HL-60 (cell line): ENCODE measurements at regions not wholly inside any gene's neighbourhood (a gene's known extent, or its start where the extent isn't known, plus 50 kb on each side); places are given as distances from the start of the nearest gene placed in this dataset.

Source experiments
- DNase-seq, 2 experiments: peaks; one replicate each; pipeline ENCODE4 v3.0.0-alpha.2; 2010 to 2020; ENCODE audit warnings: low read depth in 1 of 2, low spot score in 1 of 2
- H3K27ac ChIP-seq: fragments of 250-450 bp; sonication (Bioruptor Pico); replicated peaks from 2 replicates; pipeline ENCODE4 v1.5.1; 2020; ENCODE audit warnings: mild to moderate bottlenecking, moderate library complexity
- H3K27me3 ChIP-seq: fragments of 250-450 bp; sonication (Bioruptor Pico); 2 replicates; pipeline ENCODE4 v1.5.1; 2021; ENCODE audit warnings: mild to moderate bottlenecking, moderate library complexity; ENCODE audit not compliant: insufficient read depth, poor library complexity, severe bottlenecking
- H3K4me3 ChIP-seq: replicated peaks from 2 replicates; pipeline ENCODE4 v1.5.1; 2011; ENCODE audit warnings: mild to moderate bottlenecking, control low read depth, low read length; ENCODE audit not compliant: insufficient read depth
- GABPA ChIP-seq: IDR thresholded peaks from 2 replicates; pipeline ENCODE4 v1.6.1; 2012; ENCODE audit warnings: low read depth
- POLR2AphosphoS5 ChIP-seq: IDR thresholded peaks from 2 replicates; pipeline ENCODE4 v1.6.1; 2012; ENCODE audit warnings: low read depth
- SPI1 ChIP-seq: IDR thresholded peaks from 2 replicates; pipeline ENCODE4 v1.6.1; 2012; ENCODE audit warnings: low read depth, mild to moderate bottlenecking, borderline replicate concordance
- TF ChIP-seq, protein P1 (sequence below): IDR thresholded peaks from one replicate; pipeline ENCODE4 v1.5.1; 2011; ENCODE audit warnings: low read length, control low read depth, inconsistent platforms; ENCODE audit not compliant: insufficient read depth
- TF ChIP-seq, protein P2 (sequence below): IDR thresholded peaks from 2 replicates; pipeline ENCODE4 v1.6.1; 2012; ENCODE audit warnings: low read depth; ENCODE audit not compliant: insufficient replicate concordance

DNA sequence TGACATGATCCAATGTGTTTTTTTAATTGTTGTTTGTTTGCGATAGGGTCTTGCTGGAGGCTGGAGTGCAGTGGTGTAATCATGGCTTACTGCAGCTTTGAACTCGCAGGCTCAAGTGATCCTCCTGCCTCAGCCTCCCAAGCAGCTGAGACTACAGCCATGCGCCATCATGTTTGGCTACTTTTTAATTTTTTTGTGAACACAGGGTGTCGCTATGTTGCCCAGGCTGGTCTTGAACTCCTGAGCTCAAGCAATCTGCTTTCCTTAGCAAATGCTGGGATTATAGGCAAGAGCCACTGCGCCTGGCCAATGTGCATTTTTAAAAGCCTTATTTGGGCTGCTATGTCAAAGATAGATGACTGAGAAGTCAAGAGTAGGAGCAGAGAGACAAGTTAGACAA lies 123.0 kb downstream of the EDEM1 start:
- no peaks in the 10 kb centered on the region for H3K27me3 ChIP-seq
- no peak for DNase-seq
- H3K4me3 ChIP-seq, result no peak overlapping the region
- H3K27ac ChIP-seq, result no peak overlapping the region
- TF ChIP-seq POLR2AphosphoS5 (no peak), SPI1 (no peak), GABPA (no peak)
- TF ChIP-seq, protein P1, sequence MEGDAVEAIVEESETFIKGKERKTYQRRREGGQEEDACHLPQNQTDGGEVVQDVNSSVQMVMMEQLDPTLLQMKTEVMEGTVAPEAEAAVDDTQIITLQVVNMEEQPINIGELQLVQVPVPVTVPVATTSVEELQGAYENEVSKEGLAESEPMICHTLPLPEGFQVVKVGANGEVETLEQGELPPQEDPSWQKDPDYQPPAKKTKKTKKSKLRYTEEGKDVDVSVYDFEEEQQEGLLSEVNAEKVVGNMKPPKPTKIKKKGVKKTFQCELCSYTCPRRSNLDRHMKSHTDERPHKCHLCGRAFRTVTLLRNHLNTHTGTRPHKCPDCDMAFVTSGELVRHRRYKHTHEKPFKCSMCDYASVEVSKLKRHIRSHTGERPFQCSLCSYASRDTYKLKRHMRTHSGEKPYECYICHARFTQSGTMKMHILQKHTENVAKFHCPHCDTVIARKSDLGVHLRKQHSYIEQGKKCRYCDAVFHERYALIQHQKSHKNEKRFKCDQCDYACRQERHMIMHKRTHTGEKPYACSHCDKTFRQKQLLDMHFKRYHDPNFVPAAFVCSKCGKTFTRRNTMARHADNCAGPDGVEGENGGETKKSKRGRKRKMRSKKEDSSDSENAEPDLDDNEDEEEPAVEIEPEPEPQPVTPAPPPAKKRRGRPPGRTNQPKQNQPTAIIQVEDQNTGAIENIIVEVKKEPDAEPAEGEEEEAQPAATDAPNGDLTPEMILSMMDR, result no peak
- TF ChIP-seq, protein P2, sequence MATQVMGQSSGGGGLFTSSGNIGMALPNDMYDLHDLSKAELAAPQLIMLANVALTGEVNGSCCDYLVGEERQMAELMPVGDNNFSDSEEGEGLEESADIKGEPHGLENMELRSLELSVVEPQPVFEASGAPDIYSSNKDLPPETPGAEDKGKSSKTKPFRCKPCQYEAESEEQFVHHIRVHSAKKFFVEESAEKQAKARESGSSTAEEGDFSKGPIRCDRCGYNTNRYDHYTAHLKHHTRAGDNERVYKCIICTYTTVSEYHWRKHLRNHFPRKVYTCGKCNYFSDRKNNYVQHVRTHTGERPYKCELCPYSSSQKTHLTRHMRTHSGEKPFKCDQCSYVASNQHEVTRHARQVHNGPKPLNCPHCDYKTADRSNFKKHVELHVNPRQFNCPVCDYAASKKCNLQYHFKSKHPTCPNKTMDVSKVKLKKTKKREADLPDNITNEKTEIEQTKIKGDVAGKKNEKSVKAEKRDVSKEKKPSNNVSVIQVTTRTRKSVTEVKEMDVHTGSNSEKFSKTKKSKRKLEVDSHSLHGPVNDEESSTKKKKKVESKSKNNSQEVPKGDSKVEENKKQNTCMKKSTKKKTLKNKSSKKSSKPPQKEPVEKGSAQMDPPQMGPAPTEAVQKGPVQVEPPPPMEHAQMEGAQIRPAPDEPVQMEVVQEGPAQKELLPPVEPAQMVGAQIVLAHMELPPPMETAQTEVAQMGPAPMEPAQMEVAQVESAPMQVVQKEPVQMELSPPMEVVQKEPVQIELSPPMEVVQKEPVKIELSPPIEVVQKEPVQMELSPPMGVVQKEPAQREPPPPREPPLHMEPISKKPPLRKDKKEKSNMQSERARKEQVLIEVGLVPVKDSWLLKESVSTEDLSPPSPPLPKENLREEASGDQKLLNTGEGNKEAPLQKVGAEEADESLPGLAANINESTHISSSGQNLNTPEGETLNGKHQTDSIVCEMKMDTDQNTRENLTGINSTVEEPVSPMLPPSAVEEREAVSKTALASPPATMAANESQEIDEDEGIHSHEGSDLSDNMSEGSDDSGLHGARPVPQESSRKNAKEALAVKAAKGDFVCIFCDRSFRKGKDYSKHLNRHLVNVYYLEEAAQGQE, result no peak

DNA sequence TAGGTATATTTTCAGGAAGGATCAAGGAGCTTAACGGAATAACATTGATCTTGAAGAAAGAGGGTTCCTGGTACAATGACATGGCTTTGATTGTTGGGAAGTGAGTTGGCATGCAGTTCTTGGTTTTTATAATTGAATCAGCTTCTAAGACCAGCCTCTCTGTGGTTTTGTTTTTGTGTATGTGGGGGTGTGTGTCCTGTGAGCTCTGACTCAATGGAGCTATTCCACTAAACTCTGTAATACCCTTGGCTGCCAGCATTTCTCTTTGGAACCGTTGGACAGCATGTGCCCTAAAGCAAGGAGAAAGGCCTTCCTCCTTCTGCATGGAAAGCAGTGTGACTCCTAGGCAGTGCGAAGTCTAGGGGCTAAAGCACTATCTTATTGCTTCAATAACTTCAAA lies 124.8 kb downstream of the EDEM1 start:
- DNase-seq, result no peak
- TF ChIP-seq, protein P2, result no peak
- TF ChIP-seq, protein P1, result no peak
- TF ChIP-seq GABPA, result no peak
- no peak for TF ChIP-seq SPI1
- TF ChIP-seq POLR2AphosphoS5, result no peak
- Histone ChIP-seq H3K27ac (no peak overlapping the region), H3K4me3 (no peak overlapping the region), H3K27me3 (no peaks in the 10 kb centered on the region)

DNA sequence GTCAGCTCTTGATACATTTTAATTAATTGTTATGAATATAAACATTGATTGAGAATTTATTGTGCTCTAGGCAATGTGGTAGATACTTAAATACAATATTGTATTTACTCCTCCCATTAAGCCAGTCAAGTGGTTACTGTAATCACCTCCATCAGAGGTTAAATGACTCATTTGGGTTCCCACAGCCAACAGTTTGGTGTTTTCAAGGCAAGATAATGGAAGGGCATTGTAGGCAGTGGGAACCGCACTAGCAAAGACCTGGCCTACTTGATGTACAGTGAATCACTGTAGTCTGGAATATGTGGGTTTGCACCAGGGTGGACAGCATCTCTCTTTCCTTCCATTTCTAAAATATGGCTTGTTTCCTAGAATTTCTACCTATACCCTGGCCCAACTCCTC lies 127.4 kb downstream of the EDEM1 start:
- TF ChIP-seq, protein P2, result no peak
- TF ChIP-seq, protein P1, result no peak
- TF ChIP-seq POLR2AphosphoS5, result no peak
- no peak for TF ChIP-seq GABPA
- no peak for TF ChIP-seq SPI1
- DNase-seq, result no peak
- Histone ChIP-seq H3K27ac (no peak overlapping the region), H3K27me3 (no peaks in the 10 kb centered on the region), H3K4me3 (no peak overlapping the region)
